Activated CD4-positive, alpha-beta T cell treated with anti-CD3 and anti-CD28 coated beads, Interleukin-10, Interleukin-2, amounts not matched to agents 100 ng/mL and 50 ng/mL, durations not matched to agents 16 hours and 8 hours (primary cell): ENCODE measurements at regions not wholly inside any gene's neighbourhood (a gene's known extent, or its start where the extent isn't known, plus 50 kb on each side); places are given as distances from the start of the nearest gene placed in this dataset.

ENCODE experiments used
- DNase-seq: peaks from one replicate; pipeline ENCODE4 v3.0.0-alpha.2; 2020

- DNase-seq = no peak
Observed at GRCh38 chr9:116007824-116008223, 145.8 kb upstream of the PAPPA start.

- DNase-seq = no peak
Observed at GRCh38 chr9:116008278-116008677, 145.3 kb upstream of the PAPPA start.

- DNase-seq = no peak
Observed at GRCh38 chr9:116009420-116009819, 144.2 kb upstream of the PAPPA start.

GRCh38 chr9:116015855-116016254 lies 137.7 kb upstream of the PAPPA start:
- DNase-seq = no peak

GRCh38 chr9:116020146-116020545 lies 133.4 kb upstream of the PAPPA start:
- no peak for DNase-seq

GRCh38 chr9:116020801-116021200 lies 132.8 kb upstream of the PAPPA start:
- no peak for DNase-seq

- DNase-seq = no peak
Observed at GRCh38 chr9:116027096-116027495, 126.5 kb upstream of the PAPPA start.

GRCh38 chr9:116027511-116027910 lies 126.1 kb upstream of the PAPPA start:
- DNase-seq = no peak

GRCh38 chr9:116027951-116028350 lies 125.6 kb upstream of the PAPPA start:
- DNase-seq = no peak

- no peak for DNase-seq
Observed at GRCh38 chr9:116030517-116030916, 123.1 kb upstream of the PAPPA start.

GRCh38 chr9:116032683-116033440 lies 120.7 kb upstream of the PAPPA start:
- DNase-seq = no peak

- DNase-seq = no peak
Observed at GRCh38 chr9:116039312-116039711, 114.3 kb upstream of the PAPPA start.

GRCh38 chr9:116039893-116040292 lies 113.7 kb upstream of the PAPPA start:
- DNase-seq = no peak

GRCh38 chr9:116042321-116042720 lies 111.3 kb upstream of the PAPPA start:
- no peak for DNase-seq

- DNase-seq = no peak
Observed at GRCh38 chr9:116045083-116045482, 108.5 kb upstream of the PAPPA start.

GRCh38 chr9:116048081-116048480 lies 105.5 kb upstream of the PAPPA start:
- DNase-seq = no peak

GRCh38 chr9:116049456-116049855 lies 104.1 kb upstream of the PAPPA start:
- no peak for DNase-seq

- DNase-seq = no peak
Observed at GRCh38 chr9:116051528-116051927, 102.1 kb upstream of the PAPPA start.

GRCh38 chr9:116055536-116055935 lies 98.1 kb upstream of the PAPPA start:
- DNase-seq = no peak

GRCh38 chr9:116057371-116057770 lies 96.2 kb upstream of the PAPPA start:
- no peak for DNase-seq

- no peak for DNase-seq
Observed at GRCh38 chr9:116058421-116058820, 95.2 kb upstream of the PAPPA start.

- DNase-seq = no peak
Observed at GRCh38 chr9:116059466-116059865, 94.1 kb upstream of the PAPPA start.

GRCh38 chr9:116060631-116061030 lies 93.0 kb upstream of the PAPPA start:
- no peak for DNase-seq

GRCh38 chr9:116061546-116062205 lies 91.9 kb upstream of the PAPPA start:
- no peak for DNase-seq

GRCh38 chr9:116062206-116062550 lies 91.4 kb upstream of the PAPPA start:
- no peak for DNase-seq
